ENCODE measurements at regions not wholly inside any gene's neighbourhood (a gene's known extent, or its start where the extent isn't known, plus 50 kb on each side); places are given as distances from the start of the nearest gene placed in this dataset.

GRCh38 chr4:33422656-33423055 lies 2702.5 kb downstream of the PCDH7 start:
- H3K27me3 ChIP-seq: no peaks in the 10 kb centered on the region
- H3K4me3 ChIP-seq: no peak overlapping the region
- H3K9me3 ChIP-seq: no peaks in the 10 kb centered on the region
- no peaks in the 10 kb centered on the region for H3K36me3 ChIP-seq
- intact Hi-C loops (cut with DNase I; ENCODE audit: low total_unique reads): no loop called here
- no peaks in the 10 kb centered on the region for H3K4me1 ChIP-seq
- H3K27ac ChIP-seq: no peak overlapping the region
- no peak for DNase-seq (ENCODE audit: low spot score in 2 of 2)
- TF ChIP-seq POLR2A (IDR thresholded peaks at IDR 0.05) (no peak), POLR2AphosphoS5 (IDR thresholded peaks at IDR 0.05) (no peak), CTCF (IDR thresholded peaks at IDR 0.05) (no peak)

- no peaks in the 10 kb centered on the region for H3K9me3 ChIP-seq
- H3K27ac ChIP-seq: no peak overlapping the region
- no peak overlapping the region for H3K4me3 ChIP-seq
- intact Hi-C loops (cut with DNase I; ENCODE audit: low total_unique reads): no loop called here
- H3K36me3 ChIP-seq: no peaks in the 10 kb centered on the region
- no peak for DNase-seq (ENCODE audit: low spot score in 2 of 2)
- no peaks in the 10 kb centered on the region for H3K27me3 ChIP-seq
- H3K4me1 ChIP-seq: no peaks in the 10 kb centered on the region
- TF ChIP-seq CTCF (IDR thresholded peaks at IDR 0.05) (no peak), POLR2AphosphoS5 (IDR thresholded peaks at IDR 0.05) (no peak), POLR2A (IDR thresholded peaks at IDR 0.05) (no peak)
These were observed 2705.8 kb downstream of the PCDH7 start for GRCh38 chr4:33425936-33426335.

GRCh38 chr4:33427676-33428075 lies 2707.5 kb downstream of the PCDH7 start:
- Histone ChIP-seq H3K27me3 (no peaks in the 10 kb centered on the region), H3K36me3 (no peaks in the 10 kb centered on the region), H3K9me3 (no peaks in the 10 kb centered on the region), H3K27ac (no peak overlapping the region), H3K4me3 (no peak overlapping the region), H3K4me1 (no peaks in the 10 kb centered on the region)
- DNase-seq (ENCODE audit: low spot score in 2 of 2): no peak
- no peak for TF ChIP-seq POLR2A (IDR thresholded peaks at IDR 0.05)
- TF ChIP-seq CTCF (IDR thresholded peaks at IDR 0.05): no peak
- TF ChIP-seq POLR2AphosphoS5 (IDR thresholded peaks at IDR 0.05): no peak
- intact Hi-C loops (cut with DNase I; ENCODE audit: low total_unique reads): no loop called here

- DNase-seq (ENCODE audit: low spot score in 2 of 2): no peak
- no peaks in the 10 kb centered on the region for H3K27me3 ChIP-seq
- intact Hi-C loops (cut with DNase I; ENCODE audit: low total_unique reads): no loop called here
- no peaks in the 10 kb centered on the region for H3K36me3 ChIP-seq
- no peak overlapping the region for H3K27ac ChIP-seq
- no peaks in the 10 kb centered on the region for H3K4me1 ChIP-seq
- no peaks in the 10 kb centered on the region for H3K9me3 ChIP-seq
- no peak for TF ChIP-seq POLR2A (IDR thresholded peaks at IDR 0.05)
- H3K4me3 ChIP-seq: no peak overlapping the region
These were observed 2709.8 kb downstream of the PCDH7 start for GRCh38 chr4:33429971-33430370.

GRCh38 chr4:33437406-33437805 lies 2717.2 kb downstream of the PCDH7 start:
- Histone ChIP-seq H3K27me3 (no peaks in the 10 kb centered on the region), H3K27ac (no peak overlapping the region), H3K4me1 (no peaks in the 10 kb centered on the region), H3K4me3 (no peak overlapping the region), H3K36me3 (no peaks in the 10 kb centered on the region), H3K9me3 (no peaks in the 10 kb centered on the region)
- TF ChIP-seq POLR2A (IDR thresholded peaks at IDR 0.05) (no peak), POLR2AphosphoS5 (IDR thresholded peaks at IDR 0.05) (no peak), CTCF (IDR thresholded peaks at IDR 0.05) (no peak)
- intact Hi-C loops (cut with DNase I; ENCODE audit: low total_unique reads): no loop called here
- DNase-seq (ENCODE audit: low spot score in 2 of 2): no peak

GRCh38 chr4:33446953-33447352 lies 2726.8 kb downstream of the PCDH7 start:
- H3K4me1 ChIP-seq: no peaks in the 10 kb centered on the region
- no peaks in the 10 kb centered on the region for H3K9me3 ChIP-seq
- H3K36me3 ChIP-seq: no peaks in the 10 kb centered on the region
- no peak overlapping the region for H3K27ac ChIP-seq
- TF ChIP-seq POLR2A (IDR thresholded peaks at IDR 0.05) (no peak), POLR2AphosphoS5 (IDR thresholded peaks at IDR 0.05) (no peak), CTCF (IDR thresholded peaks at IDR 0.05) (no peak)
- H3K27me3 ChIP-seq: no peaks in the 10 kb centered on the region
- intact Hi-C loops (cut with DNase I; ENCODE audit: low total_unique reads): no loop called here
- no peak overlapping the region for H3K4me3 ChIP-seq
- no peak for DNase-seq (ENCODE audit: low spot score in 2 of 2)
